NCI-H460 (cell line): ENCODE measurements at regions not wholly inside any gene's neighbourhood (a gene's known extent, or its start where the extent isn't known, plus 50 kb on each side); places are given as distances from the start of the nearest gene placed in this dataset.

Experiments
- DNase-seq: peaks from one replicate; pipeline ENCODE4 v3.0.0-alpha.2; 2016; ENCODE audit warnings: low read depth; ENCODE audit errors: extremely low read depth

DNA sequence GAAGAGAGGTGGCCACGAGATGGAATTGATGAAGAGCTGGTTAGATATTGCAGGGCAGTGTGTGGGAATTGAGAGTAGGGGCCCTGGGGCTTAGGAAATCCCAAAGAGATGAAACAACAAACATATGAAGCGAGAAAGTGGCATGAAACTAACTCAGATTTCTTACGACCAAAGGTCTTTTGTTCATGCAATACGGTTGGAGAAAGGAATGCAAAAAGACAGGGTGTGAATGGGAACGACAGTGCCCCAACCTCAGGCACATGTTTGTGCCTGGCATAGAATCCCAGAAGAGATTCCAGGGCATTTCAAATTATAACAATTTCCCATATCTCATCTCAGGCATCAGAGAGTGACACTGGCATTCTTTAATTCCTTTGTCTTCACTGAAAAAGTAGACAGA is 199.2 kb downstream of the ACTL7B start:
- DNase-seq: no peak

- no peak for DNase-seq
These were observed 200.0 kb downstream of the ACTL7B start for GRCh38 chr9:108655818-108656217.

GRCh38 chr9:108654566-108654965 is 201.2 kb downstream of the ACTL7B start:
- DNase-seq: no peak

- DNase-seq: no peak
These were observed 202.9 kb downstream of the ACTL7B start for GRCh38 chr9:108652851-108653250.

DNA sequence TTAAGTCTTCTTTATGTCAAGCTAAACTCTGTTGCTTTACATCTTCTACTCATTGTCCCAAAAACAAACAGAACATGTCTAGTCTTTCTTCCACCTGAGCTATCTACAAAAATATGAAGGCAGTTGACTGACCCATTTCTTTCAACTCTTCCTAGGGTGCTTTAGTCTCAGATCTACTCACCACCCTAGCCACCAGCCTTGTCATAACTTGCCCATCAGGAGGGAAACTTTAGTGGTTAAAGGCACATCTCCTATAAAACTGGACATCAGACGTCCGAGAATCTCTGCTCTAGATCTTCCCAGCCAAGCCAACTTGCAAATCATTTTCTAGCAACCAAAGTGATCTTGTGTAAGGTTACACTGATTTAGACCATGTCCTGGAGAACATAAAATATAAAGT is 205.0 kb downstream of the ACTL7B start:
- no peak for DNase-seq

GRCh38 chr9:108645520-108645919 is 210.3 kb downstream of the ACTL7B start:
- no peak for DNase-seq

DNA sequence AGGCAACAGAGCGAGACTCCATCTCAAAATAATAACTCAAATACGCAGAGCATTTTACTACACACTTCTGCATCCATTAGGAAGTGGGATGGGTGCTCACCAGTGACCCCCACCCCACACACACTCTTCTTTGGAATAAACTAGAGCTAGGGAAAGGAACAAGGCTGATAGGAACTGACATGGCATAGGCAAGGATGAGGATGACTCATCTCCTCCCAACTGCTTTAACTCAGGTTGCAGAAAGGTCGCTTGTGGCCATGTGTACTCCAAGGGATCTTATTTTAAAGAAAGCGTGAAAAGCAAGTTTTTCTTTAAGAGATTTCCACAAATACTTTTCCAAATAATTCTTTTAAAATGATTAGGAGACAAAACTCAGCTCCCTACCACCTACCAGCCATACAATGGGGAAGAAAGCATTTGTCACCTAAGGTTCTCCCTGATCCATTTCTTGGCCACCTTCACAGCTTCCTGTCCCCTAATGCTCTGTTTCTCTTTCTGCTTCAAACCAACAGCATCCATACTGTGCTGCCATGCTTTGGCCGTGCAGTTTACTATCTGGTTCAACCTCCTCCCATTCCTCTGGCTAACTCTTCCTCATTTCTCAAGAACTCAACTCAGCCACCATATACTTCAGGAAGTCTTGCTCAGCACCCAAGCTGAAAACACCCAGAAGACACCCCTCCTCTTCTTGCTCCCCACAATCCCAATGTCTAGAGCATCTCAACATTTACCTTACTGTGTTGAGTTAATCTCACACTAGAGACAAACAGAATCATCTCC is 211.9 kb downstream of the ACTL7B start:
- DNase-seq: no peak

- no peak for DNase-seq
These were observed 212.9 kb downstream of the ACTL7B start for GRCh38 chr9:108642871-108643270.

DNA sequence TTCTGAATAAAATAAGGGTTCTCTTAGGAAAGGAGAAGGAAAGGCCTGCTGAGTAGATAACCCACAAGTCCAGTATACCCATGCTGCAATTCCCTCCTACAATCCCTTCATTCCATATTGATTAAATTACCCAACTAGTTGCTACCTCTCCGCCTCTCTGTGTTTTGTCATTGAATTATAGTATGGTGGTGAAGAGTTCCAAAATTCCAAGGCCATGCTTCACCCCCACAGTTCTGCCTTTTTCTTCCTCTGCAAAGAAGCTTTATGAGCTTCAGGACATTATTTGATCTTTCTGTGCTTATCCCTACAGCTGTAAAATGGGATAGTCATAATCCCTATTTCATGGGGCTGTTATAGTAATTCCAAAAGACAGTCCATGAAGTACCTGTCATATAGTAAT is 215.6 kb downstream of the ACTL7B start:
- DNase-seq: no peak

DNA sequence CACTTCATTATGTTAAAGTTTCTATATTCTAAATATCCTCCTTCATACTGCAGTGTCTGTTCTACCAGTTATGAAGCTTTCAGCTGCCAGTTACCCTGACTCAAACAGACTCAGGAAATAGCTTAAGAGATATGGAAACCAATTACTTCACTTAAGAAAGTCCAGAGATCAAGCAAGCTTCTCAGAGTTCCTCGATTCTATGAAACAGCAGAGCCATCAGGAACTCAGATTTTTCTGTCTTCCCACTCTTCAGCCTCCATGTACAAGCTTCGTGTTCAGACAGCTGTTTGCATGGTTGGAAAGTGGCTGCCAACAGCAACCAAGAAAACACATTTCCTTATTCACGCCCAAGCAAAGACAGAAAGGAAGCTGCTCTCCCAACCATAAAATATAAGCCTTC is 216.1 kb downstream of the ACTL7B start:
- DNase-seq: no peak

DNA sequence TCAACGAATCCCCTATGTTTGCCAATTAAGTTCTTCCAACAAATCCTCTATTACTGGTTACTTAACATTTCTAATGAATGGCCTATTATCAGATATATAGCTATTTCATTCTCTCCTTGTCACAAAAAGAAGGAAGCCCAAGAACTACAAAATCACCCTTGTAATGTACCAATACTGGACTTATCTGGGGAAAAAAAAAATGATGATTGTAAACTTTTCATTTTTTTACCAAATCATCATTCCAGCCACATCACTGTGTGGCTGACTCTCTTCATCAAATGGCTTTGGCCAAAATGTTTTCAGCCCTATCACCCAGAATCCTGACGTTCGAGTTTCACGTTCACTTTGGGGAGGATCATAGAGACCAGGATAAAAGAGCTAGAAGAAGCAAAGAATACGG is 216.7 kb downstream of the ACTL7B start:
- DNase-seq: no peak

DNA sequence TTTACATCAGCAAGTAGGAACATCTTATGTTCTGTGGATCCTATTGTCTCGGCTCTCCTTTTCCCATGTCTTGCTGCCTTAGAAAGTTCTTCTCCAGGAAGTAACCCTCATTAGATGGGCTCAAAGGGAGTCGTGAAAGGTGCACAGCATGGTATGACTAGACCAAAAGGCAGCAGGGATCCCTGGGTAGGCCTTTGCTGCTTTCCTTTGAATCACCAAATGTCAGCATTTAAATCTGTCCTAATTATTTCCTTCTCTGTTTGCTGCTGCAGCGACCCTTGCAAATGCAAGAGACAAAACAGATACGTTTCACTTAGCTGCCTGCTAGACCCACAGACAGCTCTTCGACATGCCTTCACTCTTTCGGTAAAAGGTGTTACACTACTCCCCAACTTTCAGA is 218.4 kb downstream of the ACTL7B start:
- no peak for DNase-seq

DNA sequence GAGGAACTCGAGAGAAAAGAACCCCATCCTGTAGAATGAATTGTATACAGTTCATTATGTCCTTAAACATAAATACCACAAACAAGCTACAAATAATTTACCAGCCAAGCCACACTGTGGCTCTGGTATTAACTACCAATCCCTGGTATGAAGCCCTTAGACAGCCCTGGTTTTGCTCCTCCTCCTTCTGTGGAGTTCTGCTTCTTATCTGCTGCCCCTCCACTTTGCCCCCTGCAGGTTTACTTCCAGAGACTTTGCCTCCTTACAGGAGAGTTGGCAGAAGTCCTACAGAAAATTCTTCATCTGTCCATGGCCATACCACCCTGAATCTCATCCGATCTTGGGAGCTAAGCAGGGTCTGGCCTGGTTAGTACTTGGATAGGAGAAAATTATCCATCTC is 219.8 kb downstream of the ACTL7B start:
- no peak for DNase-seq

DNA sequence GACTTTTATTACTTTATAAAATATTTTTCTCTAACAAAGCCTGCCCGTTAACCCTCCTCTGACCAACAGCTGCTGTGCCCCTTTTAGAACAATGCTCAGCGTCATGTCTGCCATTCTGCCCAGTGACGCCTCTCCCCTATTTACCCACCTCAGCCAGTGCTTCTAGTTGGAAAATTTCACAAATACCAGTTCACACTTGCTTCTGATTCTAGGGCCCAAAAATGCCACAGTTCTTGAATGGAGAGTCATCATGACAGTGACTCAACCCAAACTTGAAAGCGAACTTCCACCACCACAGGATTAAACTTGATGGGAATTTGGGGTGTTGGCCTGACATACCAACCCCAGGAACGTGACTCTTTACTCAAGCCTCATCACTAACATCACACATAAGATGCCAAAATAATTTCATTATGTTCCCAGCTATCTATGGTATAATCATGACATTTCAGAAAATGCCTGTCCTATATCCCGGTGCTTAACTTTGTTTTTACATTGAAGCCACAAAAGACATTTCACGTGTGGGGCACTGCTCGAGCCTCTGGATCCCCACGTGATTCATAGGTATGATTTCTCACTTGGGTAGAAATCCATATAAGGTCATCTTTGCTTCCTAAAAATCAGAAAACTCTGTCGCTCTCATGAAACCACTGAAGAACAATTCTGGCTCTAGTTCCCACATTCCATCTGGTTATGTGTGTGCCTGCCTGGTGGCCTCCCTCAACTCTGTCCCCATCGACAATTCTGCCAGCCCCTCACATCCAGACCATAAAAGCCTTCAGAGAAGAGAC is 220.9 kb downstream of the ACTL7B start:
- DNase-seq: peak; percentile 8

DNA sequence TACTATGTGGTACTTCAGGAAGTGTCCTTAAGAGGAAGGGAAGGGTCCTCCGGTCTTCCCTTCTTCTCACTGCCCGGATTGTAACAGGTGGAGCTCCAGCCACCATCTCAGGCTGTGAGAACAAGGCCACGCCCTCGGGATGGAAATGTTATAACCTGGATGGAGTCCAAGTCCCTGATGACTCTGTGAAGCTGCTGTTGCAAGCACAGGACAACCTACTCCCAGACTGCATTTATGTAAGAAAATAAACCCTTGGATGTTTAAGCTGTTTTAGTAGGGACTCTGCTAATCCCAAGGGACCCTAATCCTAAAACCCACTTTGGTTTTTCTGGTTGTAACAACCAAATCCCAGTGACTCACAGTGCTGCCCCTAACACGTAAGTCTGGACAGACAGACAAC is 221.6 kb downstream of the ACTL7B start:
- peak; percentile 26 for DNase-seq

DNA sequence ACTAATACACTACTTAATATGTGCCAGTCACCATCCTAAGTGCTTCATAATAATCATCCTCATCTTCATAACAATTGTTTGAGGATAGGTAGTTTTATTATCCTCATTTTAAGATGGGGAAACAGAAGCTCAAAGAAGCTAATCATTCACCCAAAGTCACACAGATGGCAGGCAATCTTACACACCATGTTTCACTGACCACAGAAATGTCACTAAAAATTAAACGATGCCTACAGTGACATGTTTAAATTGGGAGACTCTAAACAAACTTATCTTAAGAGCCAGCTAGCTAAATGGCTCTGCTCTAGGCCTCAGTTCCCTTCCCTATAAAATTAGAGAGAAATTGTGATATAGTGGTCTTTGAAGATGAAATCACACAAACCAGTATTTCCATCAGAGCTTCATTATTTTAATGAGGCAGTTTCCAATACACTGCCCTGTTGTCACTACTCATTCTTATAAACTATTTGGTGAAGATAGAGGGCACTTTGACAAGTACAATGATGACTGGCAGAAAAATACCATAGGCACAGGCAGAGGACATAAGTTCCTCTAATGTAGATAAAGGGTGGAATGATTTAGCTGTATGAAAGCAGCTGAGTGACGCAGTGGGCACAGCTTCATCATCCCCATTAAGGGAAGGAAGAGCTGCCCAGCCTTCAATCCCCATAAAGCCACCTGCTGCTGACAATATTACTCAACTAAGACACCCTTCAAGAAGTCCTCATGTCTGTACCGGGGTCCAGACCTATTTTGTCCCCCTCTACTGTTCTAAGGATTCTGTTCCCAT is 224.1 kb downstream of the ACTL7B start:
- no peak for DNase-seq

DNA sequence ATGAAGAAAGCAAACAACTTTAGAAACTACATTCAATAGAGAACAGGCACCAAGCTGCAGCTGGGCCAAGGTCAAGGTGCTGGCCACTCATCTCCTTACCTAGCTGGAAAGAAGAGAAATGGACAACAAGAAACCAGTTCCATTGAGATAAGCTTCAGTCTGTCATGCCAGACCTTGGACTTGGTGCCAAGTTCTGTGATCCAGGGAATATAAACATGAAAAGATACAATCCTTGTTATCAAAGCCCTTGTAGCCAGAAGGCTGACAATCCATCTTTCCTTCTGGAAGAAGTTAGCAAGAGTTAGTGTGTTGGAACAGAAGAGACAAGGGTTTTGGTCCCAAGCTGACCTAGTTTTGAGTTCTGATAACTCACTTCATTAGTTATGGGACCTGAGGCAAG is 227.5 kb downstream of the ACTL7B start:
- no peak for DNase-seq

DNA sequence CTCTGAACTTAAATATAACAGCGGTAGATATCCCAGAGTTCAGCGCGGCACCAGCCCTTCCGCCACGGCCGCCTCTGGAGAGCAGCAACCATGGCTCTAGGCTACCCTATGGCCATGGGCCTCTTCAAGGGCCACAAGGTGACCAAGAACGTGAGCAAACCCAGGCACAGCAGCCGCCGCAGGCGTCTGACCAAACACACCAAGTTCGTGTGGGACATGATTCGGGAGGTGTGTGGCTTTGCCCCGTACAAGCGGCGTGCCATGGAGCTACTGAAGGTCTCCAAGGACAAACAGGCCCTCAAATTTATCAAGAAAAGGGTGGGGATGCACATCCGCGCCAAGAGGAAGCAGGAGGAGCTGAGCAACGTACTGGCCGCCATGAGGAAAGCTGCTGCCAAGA is 229.0 kb downstream of the ACTL7B start:
- no peak for DNase-seq

DNA sequence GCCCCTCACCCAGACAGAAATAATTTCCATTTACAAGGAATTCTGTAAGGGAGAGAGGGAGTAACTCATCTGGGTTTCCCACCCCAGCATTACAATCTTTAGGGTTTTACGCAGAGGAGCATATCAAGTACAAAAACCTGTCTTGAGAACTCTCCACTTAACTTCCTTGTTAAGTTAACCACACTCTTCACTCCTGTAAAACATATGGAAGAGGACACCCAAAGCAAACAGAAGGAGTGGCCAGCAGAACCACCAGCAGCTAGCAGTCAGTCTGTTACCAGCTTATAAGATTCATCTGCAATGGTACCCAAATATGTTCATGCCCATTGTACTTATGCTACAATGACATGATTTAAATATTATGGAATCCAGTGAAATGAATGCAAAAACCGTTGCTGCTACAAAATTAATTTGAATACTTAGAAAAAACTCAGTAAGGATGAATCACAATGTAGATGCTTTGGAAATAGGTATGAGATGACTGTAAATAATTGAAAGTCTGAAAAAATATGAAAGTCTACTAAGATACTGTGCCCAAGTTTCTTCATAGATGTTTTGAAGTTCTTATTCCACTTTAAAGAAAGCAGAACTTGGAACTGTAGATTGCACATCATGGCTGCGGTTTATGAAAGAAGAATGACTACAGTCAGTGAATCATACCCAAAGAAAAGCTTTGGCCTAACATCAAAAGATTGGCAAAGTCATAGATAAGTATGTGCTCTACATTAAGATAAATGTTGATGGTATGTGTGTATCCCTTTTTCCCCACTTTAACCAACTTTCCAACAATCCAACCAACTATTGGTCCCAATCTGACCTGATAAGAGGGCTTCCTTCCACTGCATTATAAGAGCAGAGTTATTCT is 233.6 kb downstream of the ACTL7B start:
- DNase-seq: no peak

- DNase-seq: no peak
These were observed 235.0 kb downstream of the ACTL7B start for GRCh38 chr9:108620767-108621166.
